Activated CD4-positive, alpha-beta T cell treated with anti-CD3 and anti-CD28 coated beads, Interleukin-2, amount 50 U/mL, for 16 hours (primary cell): ENCODE measurements at regions not wholly inside any gene's neighbourhood (a gene's known extent, or its start where the extent isn't known, plus 50 kb on each side); places are given as distances from the start of the nearest gene placed in this dataset.
A peak's percentile ranks its signal among the peaks of the same experiment; 100 is the strongest.

ENCODE experiments used
- DNase-seq: peaks from one replicate; pipeline ENCODE4 v3.0.0-alpha.2; 2020

DNA sequence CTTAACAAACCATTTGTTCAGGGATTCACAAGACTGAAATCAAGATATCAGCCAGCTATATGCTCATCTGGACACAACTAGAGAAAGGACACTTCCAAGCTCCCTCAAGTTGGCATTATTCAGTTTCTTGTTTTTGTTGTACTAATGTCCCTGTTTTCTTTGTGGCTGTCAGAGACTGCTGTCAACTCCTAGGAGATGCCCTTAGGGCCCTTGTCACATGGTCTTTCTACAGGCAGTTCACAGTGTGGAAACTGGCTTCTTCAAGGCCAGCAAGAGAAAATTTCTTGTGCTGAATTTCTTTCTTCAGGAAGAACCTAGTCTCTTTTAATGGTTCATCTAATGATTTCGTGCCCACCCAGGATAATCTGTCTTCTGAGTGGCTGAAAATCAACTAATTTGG lies 677.2 kb upstream of the MAN1A1 start:
- no peak for DNase-seq

DNA sequence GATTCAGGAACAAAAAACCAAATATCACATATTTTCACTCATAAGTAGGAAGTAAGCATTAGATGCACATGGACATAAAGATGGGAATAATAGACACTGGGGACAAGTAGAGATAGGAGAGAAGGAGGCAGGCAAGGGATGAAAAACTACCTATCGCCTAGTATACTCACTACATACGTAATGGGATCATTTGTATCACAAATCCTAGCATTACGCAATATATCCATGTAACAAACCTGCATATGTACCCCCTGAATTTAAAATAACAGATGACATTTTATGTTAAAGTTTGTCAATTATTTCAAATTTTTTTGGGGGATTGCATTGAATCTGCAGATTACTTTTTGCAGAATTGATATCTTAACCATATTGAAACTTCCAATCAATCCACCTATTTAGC lies 660.5 kb upstream of the MAN1A1 start:
- no peak for DNase-seq

DNA sequence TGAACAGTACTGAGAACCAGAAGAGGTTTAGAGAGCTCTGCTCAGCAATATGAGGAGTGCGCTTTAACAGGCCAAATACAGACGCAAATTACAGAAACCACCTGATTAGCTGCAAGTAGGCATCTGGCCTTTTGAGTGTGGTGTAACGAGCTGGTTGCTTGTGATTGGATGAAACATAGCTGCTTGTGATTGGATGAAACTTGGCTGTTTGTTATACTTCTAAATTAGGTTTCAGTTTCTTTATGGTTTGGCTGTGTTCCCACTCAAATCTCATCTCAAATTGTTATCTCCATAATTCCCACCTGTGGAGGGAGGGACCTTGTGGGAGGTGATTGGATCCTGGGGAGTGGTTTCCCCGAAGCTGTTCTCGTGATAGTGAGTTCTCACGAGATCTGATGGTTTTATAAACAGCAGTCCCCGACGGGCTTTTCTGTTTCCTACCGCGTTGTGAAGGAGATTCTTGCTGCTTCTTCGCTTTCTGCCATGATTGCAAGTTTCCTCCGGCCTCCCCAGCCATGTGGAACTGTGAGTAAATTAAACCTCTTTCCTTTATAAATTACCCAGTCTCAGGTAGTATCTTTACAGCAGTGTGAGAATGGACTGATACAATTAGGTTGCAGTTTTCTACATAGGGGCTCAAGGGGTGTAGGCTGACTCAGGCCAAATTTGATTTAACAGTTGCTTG lies 655.9 kb upstream of the MAN1A1 start:
- DNase-seq = no peak

DNA sequence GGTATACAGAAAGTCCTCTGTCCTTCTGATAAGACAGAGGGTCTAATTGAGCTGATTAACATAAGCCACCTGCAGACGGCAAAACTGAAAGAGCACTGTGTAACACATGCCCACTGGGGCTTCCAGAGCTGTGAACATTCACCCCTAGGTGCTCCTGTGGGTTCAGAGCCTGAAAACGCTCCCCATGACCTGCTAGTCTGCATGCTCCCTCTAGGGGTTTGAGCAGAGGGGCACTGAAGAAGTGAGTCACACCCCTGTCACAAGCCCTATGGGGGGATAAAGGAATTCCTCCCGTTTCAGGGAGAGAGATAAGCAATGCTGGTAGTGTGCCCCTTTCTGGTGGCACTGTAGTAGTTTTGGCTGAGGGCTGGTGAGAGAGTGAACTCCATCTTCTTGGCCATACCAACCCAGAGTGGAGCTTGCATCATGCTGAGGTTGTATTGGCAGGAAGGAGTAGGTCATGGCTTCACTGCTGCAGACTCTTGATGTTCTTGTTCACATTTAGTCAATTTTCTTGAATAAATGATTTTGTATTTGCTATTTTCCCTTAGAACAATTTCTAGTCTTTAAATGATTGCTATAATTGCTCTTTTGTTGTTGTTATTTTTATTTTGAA lies 637.5 kb upstream of the MAN1A1 start:
- DNase-seq = no peak

DNA sequence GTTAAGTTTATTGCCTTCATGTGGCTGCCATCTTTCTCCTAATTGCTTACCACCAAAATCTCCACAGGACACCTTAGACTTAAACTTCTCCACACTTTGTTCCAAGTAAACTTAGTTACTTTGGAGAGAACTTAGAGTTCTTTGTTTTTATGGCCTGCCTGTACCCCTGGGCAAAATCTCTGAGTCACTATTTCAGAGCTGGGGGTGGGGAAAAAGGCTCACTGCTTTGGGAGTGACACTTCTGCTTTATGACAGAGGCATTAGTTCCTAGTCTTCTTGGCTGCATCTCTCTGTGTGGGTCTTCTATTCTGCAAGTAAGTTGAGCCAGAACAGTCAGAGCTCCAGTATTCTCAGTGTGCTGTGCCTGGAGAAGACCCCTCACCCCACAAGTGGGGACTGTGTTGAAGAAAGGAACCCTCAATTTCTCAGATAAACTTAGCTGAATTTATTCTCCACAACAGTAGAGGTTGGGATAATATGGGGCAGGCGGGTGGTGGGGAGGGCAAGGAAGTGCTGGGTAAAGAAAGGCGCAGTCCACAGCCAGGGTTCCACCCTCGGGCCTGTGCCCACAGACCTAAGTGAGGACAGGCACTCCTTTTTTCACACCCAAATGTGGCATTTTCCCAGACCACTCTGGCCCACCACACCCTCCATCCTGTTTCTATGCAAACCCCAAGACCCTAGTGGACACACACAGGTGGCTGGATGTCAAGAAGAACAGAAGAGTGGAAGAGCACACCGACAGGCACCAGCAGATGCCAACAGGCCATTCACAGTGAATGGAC lies 636.6 kb upstream of the MAN1A1 start:
- DNase-seq = no peak

DNA sequence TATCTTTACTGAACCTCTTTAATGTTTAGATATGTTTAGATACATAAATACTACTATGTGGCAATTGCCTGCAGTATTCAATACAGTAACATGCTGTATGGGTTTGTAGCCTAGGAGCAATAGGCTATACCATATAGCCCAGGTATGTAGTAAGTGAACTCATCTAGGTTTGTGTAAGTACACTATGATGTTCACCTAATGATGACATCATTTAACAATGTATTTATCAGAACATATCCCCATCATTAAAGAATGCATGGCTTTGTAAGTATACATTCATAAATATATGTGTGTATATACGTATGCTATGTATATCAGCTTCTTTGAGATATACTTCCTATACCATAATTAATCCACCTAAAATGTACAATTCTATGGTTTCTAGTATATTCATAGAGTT lies 631.2 kb upstream of the MAN1A1 start:
- DNase-seq = no peak

DNA sequence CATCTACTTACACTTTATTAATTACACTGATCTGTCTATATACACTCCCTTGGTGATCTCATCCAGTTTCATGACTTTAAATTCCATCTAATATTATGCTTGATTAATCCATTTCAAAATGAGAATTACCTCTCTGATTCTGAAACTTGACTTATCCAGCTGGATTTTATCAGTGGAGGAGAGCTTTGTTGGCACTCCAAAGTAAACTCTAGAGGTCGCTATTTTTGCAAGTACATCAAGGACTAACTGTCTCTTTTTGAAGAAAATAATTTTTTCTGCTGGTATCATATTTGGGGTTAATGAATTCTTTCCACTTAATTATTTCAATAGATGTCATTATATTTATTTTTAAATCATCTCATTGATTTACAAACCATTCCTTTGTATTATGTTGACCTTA lies 630.3 kb upstream of the MAN1A1 start:
- DNase-seq = no peak

DNA sequence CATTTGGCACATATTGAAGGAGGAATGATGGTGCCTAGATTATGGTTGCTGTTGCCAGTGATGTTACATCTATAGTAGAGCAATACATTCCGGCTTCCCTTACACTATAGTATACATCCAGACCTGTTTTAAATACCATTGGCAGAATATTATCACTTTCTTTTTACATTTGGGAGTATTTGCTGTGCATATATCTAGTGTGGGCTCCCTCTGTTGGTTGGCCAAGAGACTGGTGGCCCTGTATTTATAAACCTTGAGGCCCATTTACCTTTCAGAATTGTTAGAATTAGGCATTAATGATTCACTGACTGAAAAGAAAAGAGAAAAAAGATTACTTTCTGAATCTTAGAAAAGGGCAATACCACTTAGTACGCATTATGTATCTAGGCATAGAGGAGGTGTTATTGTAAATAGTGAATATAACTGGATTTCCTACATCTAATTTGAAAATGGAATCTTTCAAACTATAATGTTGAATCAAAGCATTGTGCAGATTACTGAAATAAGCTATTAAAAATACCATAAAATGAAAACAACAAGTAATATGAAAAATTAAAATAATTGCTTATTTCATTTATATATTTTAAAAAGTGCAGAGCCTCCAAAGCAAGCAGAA lies 628.8 kb upstream of the MAN1A1 start:
- peak; percentile 1 for DNase-seq

DNA sequence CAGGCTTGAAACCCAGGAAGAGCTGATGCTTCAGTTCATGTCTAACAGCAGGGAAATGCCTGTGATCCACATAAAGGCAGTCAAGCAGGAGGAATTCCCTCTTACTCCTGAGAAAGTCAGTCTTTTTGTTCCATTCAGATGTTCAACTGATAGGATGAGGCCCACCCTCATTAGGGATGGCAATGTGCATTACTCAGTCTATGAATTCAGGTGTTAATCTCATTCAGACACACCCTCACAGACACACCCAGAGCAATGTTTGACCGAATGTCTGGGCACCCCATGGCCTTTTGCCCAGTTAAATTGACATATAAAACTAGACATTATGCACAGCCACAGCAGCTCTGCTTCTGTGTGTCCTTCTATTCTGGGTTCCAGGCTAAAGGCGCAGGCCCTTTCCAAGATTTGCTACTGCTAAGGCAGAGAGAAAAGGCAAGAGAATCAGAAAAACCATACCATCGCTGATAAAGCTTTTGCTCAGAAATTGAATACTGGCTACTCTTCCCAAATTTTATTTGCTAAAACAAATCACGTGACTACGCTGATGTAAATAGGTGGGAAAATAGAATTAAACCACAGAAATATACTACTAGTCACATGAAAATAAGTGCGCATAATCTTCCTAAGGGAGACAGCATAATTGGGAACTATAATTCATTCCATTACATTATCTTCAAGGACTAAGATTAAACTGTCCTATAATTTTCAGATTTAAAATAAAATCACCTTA lies 625.0 kb upstream of the MAN1A1 start:
- DNase-seq = no peak

DNA sequence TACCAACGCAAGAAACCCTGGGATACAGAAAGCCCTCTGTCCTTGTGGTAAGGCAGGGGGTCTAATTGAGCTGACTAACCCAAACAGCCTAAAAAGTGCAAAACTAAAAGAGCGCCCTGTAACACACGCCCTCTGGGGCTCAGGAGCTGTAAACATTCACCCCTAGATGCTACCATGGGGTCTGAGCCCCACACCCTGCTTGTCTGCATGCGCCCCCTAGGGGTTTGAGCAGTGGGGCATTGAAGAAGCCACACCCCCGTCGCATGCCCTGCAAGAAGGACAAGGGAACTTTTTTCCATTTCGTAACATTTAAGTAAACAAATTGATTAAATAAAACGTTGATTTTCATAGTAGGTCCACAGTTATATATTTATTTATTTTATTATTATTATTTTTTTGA lies 616.9 kb upstream of the MAN1A1 start:
- DNase-seq = peak; percentile 16

DNA sequence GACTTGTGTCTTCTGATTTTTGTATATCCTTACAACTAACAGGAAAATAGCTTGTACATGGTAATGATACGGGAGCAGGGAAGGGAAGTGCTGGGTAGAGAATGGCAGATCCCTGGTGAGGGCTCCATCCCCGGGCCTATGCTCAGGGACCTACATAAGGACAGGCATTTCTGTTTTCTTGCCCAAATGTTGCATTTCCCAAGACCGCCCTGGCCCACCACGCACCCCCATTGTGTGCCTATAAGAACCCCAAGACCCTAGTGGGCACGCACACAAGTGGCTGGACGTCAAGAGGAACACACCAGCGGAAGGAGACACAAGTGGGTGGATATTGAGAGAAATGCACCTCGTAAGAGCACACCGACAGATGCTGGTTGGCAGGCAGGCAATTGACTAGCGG lies 616.3 kb upstream of the MAN1A1 start:
- DNase-seq = no peak

DNA sequence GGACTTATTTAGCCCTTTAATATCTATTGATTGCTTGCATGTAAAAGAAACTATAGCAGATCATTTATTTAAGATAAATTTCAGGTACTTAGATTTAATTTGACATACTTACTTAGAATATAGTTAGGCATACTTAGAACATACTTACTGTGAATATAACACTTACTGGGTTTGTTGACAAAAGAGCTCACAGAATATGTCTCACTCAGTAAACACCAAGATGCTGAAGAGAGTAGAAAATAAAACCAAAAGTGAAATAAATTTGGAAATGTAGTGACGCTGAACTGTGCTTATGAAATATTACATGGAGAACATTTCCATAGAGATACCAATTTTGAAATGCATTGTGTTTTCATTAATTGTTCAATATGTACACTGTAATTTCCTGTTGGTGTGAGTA lies 615.4 kb upstream of the MAN1A1 start:
- no peak for DNase-seq

DNA sequence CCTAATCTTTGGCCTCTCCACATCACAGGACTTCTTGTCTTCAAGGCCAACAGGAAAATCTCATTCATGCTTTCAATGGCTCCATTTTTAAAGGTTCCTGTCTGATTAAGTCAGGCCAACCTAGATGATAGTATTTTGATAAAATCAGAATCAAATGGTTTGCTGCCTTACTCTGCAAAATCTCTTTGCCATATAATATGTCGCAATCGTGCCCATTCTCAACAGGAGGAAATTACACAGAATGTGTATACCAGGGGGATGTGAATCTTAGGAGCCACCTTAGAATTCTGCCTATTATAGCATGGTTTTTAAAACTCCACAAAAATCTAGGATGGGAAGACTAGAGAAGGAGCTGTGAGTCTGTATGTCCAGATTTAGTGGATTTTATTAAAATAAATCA lies 612.9 kb upstream of the MAN1A1 start:
- DNase-seq = no peak

DNA sequence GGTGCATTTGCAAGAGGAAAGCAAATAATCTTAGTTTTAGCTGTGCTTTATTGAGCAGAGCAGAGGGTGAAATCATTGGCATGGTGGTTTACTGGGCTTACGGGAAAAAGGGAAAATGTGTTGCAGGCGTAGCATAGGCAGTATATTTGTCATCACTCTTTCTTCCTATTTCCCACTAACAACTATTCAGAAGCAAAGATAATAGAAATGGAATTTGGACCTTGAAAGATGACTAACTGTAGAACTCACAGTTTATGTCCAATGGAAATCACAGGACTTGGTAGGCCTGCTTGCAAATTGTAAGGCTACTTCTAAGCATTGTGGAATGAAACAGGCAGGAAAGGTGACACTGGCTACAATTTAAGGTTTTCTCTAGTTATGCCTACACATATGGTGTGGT lies 611.9 kb upstream of the MAN1A1 start:
- DNase-seq = no peak

DNA sequence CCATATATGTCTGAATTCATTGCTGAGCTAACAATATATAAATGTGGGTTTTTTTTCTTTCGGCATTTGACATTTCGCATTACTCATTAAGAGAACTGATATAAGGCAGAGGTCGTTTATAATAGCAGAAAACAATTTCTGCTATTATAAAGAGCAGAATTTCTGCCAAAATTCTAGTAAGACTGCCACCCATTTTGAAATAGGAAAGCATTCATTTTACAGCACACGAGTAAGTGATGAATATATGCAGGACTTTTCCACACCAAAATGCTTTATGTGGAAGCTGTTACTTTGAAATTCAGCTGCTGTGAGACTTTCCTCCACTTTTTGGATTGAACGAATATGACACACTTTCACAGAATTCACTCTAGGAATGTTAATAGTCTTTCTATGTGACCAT lies 610.9 kb upstream of the MAN1A1 start:
- DNase-seq = no peak

DNA sequence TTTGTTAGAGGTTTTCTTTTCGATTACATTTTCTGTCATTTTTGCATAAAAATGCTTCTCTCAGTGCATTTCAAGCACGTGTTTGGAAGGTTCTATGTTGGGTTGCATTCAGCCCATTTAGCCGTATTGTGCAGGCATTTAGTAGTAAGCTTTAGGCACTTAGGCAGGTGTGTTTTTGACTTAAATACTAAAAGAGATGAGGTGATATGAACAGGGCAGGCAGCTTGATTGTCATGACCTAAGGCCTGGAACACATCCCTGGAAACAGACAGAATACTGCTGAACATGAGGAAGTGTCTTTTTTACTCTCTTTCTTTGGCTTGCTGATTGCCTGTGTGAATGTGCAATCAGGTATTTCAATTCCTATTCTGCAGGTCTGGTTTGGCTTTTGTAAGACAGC lies 610.5 kb upstream of the MAN1A1 start:
- no peak for DNase-seq

DNA sequence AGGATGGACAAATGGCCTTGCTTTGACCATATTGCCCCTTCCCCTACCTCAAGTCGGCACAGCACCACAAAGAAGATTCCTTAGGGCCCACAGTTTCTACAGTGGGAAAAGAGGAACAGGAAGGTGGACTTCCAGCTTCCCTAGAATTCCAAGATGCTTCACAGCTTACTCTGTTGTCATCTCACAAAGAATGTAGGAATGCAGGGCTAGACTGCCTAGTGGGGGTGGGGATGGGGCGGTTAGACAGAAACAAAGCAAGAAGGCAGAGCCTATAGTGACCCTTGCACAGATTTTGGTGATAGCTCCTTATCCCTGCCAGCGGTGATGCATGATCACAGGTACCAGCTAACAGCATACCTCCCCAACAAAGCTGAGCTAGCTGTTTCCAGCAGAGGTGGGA lies 607.6 kb upstream of the MAN1A1 start:
- DNase-seq = no peak

DNA sequence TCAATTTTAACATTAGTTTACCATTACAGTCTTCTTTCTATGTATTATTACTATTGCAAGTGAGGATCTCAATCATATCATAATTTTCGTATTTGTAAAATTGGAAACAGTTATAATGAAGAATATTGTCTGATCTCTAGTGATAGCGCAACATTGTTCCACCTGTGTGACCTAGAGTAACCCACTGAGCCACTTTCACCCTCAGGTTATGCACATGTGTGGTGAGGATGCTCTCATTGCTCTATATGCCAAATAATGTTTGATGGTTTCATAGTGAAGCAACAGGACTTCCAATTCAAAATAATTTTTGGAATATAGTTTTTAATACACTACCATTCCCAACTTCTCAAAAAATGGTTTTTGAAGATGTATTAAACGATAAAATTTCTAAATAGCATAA lies 603.1 kb upstream of the MAN1A1 start:
- no peak for DNase-seq

DNA sequence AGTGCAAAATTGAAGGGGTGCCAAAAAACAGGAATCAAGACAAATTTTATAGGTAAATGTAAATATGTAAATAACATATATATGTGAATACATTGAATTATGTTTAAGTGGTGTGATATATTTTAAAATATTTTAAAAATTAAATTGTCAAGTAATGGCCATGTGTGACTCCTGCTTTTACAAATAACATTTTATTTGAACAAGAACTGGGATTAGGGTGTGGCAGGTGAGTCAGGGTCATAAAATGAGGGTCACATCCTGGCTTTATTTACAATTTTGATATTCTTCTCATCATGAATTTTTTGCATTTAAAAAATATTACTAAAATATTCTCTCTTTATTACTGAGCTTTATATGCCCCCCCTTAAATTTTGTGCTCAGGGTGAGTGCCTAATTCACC lies 601.1 kb upstream of the MAN1A1 start:
- no peak for DNase-seq

DNA sequence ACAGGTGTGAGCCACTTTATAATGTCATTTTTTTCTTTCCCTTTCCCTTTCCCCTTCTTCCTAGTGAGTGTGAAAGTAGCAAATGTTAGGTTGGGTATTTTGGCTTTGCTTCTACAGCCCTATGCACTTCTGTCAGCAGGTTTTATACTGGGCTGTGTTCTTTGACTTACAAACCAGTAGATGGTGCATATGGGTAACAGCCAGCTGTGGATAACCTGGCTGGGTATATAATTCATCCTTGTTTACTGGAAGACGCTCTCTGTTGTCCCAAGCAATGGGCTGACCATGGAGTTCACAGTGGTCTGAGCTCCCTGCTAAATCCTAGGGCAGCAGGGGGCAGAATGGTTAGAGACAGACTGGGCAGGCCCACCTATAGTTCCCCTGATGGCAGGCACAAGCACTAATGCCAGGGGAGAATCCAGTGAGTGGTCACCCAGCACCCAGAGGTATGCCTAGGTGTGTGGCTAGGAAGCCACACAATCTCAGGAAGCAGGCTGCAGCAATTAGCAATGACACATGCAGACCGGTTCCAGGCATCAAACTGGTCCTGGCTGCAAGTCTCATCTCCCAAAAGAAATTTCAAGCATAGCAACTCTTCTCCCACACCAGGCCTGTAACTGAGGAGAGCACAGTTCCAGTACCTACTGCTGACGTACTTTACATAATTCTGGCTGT lies 592.7 kb upstream of the MAN1A1 start:
- no peak for DNase-seq

DNA sequence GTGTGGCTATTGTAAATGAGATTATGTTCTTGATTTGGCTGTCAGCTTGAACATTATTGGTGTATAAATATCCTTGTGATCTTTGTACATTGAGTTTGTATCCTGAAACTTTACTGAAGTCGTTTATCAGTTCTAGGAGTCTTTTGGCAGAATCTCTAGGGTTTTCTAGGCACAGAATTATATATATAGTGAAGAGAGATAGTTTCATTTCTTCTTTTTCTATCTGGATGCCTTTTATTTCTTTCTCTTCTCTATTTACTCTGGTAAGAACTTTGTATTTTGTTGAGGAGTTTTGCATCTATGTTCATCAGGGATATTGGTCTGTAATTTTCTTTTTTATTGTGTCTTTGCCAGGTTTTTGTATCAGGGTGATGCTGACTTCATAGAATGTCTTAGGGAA lies 589.2 kb upstream of the MAN1A1 start:
- DNase-seq = no peak

DNA sequence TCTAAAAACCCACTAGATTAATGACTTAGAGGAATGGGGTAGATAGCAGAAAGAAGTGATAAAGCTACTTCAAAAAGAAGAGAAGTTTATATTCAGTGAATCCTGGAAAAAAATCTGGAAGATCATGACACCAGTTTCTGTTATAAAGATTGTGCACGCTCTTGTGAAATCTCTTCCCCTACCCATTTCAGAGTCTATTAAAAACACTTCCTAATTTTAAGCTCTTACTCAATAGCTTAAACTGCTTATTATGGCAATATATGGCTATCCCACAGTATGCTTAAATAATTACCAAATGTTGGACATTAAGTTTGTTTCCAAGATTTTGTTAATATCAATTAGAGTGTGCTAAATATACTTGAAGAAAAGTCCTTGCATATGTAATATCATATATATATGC lies 585.3 kb upstream of the MAN1A1 start:
- DNase-seq = no peak

DNA sequence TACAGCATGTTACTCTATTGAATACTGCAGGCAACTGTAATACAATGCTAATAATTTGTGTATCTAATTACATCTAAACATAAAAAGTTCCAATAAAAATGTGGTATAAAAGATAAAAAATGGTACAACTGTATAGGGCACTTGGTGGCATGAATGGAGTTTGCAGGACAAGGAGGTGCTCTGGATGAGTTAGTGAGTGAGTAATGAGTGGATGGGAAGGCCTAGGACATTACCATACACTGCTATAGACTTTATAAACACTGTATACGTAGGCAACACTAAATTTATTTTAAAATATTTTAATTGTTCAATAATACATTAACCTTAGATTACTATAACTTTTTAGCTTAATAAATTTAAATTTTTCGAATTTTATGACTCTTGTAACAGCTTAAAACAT lies 579.6 kb upstream of the MAN1A1 start:
- no peak for DNase-seq
